SU-DHL-6 (cell line): ENCODE measurements at regions not wholly inside any gene's neighbourhood (a gene's known extent, or its start where the extent isn't known, plus 50 kb on each side); places are given as distances from the start of the nearest gene placed in this dataset.

Experiments used
- H2AFZ ChIP-seq: fragments of 200-600 bp; sonication (generic); 2 replicates; pipeline ENCODE4 v1.6.1; 2014; ENCODE audit warnings: low read depth, mild to moderate bottlenecking, moderate library complexity, mixed read lengths, antibody characterized with exemption, low read length; ENCODE audit not compliant: severe bottlenecking
- H3F3A ChIP-seq: fragments of 200-600 bp; shearing (Covaris generic); 2 replicates; pipeline ENCODE4 v1.6.0; 2016; ENCODE audit warnings: antibody characterized with exemption, mild to moderate bottlenecking; ENCODE audit not compliant: insufficient read depth
- H3K27ac ChIP-seq: fragments of 200-600 bp; sonication (generic); 2 replicates; pipeline ENCODE4 v1.5.1; 2016; ENCODE audit warnings: low read depth, mild to moderate bottlenecking, low read length, moderate library complexity, mixed read lengths
- H3K27me3 ChIP-seq: fragments of 200-600 bp; sonication (generic), shearing (Covaris generic); 2 replicates; pipeline ENCODE4 v1.6.0; 2014; ENCODE audit warnings: mild to moderate bottlenecking, low read length
- H3K36me3 ChIP-seq: fragments of 200-600 bp; sonication (generic); 2 replicates; pipeline ENCODE4 v1.6.1; 2014; ENCODE audit warnings: mild to moderate bottlenecking, low read length, mixed read lengths
- H3K4me2 ChIP-seq: fragments of 300-600, 200-600 bp; shearing (Covaris generic), sonication (generic); 2 replicates; pipeline ENCODE4 v1.6.0; 2014; ENCODE audit warnings: low read length, low read depth, mild to moderate bottlenecking; ENCODE audit not compliant: poor library complexity, severe bottlenecking
- H3K4me3 ChIP-seq: fragments of 200-600 bp; sonication (generic); 2 replicates; pipeline ENCODE4 v1.5.1; 2014; ENCODE audit warnings: antibody characterized with exemption, low read length, mild to moderate bottlenecking, mixed read lengths; ENCODE audit not compliant: insufficient read depth, poor library complexity, severe bottlenecking
- H3K79me2 ChIP-seq: fragments of 200-600 bp; sonication (generic); 2 replicates; pipeline ENCODE4 v1.6.1; 2014; ENCODE audit warnings: mild to moderate bottlenecking, low read length, moderate library complexity; ENCODE audit not compliant: insufficient read depth
- H3K9ac ChIP-seq: fragments of 200-600 bp; sonication (generic); 2 replicates; pipeline ENCODE4 v1.7.0; 2014; ENCODE audit warnings: mild to moderate bottlenecking, low read length
- H3K9me2 ChIP-seq: fragments of 200-600 bp; sonication (generic); replicated peaks from 2 replicates; pipeline ENCODE4 v1.6.1; 2014; ENCODE audit warnings: low read length; ENCODE audit not compliant: insufficient read depth
- H3K9me3 ChIP-seq: fragments of 200-600 bp; sonication (generic); 2 replicates; pipeline ENCODE4 v1.6.1; 2014; ENCODE audit warnings: low read length, mixed read lengths; ENCODE audit not compliant: insufficient read depth
- H4K20me1 ChIP-seq: fragments of 200-600 bp; sonication (generic); 2 replicates; pipeline ENCODE4 v1.6.1; 2014; ENCODE audit warnings: low read depth, mild to moderate bottlenecking, antibody characterized with exemption, low read length, moderate library complexity, mixed read lengths
- EZH2phosphoT487 ChIP-seq: fragments of 200-600 bp; sonication (generic), shearing (Covaris generic); conservative IDR thresholded peaks from 2 replicates; pipeline ENCODE4 v1.6.1; 2018; ENCODE audit warnings: mild to moderate bottlenecking, antibody characterized with exemption, low read length, moderate library complexity, mixed read lengths
- TF ChIP-seq, protein P1 (sequence below): fragments of 200-600 bp; sonication (generic); IDR thresholded peaks from one replicate; pipeline ENCODE4 v1.5.1; 2017; ENCODE audit warnings: antibody characterized with exemption, mild to moderate bottlenecking, low read length, moderate library complexity; ENCODE audit not compliant: insufficient read depth, poor library complexity, severe bottlenecking

DNA sequence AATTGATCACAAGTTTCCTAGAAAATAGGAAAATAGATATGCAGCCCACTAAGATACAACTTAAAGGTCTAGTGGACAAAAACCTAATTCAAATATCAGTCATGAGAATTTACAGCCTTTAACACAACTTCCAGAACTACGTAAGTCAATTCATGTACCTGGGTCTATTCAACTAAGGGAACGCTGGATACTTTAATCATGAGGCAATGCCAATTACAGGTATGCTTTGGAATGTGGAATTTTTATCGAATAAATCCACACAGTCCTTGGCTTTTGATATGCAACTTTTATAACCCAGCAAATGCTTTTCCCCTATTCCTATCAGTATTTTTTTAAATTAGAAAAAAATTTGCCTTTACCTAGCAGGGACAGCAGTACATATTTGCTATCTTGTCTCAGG is 289.5 kb upstream of the FAT3 start:
- Histone ChIP-seq H3K27ac (no peak overlapping the region), H3K9ac (no peak overlapping the region), H3K4me2 (no peak overlapping the region), H3K9me2 (no peaks in the 10 kb centered on the region), H2AFZ (no peak overlapping the region), H3K4me3 (no peak overlapping the region), H3F3A (no peaks in the 10 kb centered on the region), H3K9me3 (no peaks in the 10 kb centered on the region), H3K79me2 (no peaks in the 10 kb centered on the region), H3K36me3 (no peaks in the 10 kb centered on the region), H3K27me3 (no peaks in the 10 kb centered on the region), H4K20me1 (no peaks in the 10 kb centered on the region)
- no peak for TF ChIP-seq EZH2phosphoT487
- TF ChIP-seq, protein P1, sequence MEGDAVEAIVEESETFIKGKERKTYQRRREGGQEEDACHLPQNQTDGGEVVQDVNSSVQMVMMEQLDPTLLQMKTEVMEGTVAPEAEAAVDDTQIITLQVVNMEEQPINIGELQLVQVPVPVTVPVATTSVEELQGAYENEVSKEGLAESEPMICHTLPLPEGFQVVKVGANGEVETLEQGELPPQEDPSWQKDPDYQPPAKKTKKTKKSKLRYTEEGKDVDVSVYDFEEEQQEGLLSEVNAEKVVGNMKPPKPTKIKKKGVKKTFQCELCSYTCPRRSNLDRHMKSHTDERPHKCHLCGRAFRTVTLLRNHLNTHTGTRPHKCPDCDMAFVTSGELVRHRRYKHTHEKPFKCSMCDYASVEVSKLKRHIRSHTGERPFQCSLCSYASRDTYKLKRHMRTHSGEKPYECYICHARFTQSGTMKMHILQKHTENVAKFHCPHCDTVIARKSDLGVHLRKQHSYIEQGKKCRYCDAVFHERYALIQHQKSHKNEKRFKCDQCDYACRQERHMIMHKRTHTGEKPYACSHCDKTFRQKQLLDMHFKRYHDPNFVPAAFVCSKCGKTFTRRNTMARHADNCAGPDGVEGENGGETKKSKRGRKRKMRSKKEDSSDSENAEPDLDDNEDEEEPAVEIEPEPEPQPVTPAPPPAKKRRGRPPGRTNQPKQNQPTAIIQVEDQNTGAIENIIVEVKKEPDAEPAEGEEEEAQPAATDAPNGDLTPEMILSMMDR: no peak

DNA sequence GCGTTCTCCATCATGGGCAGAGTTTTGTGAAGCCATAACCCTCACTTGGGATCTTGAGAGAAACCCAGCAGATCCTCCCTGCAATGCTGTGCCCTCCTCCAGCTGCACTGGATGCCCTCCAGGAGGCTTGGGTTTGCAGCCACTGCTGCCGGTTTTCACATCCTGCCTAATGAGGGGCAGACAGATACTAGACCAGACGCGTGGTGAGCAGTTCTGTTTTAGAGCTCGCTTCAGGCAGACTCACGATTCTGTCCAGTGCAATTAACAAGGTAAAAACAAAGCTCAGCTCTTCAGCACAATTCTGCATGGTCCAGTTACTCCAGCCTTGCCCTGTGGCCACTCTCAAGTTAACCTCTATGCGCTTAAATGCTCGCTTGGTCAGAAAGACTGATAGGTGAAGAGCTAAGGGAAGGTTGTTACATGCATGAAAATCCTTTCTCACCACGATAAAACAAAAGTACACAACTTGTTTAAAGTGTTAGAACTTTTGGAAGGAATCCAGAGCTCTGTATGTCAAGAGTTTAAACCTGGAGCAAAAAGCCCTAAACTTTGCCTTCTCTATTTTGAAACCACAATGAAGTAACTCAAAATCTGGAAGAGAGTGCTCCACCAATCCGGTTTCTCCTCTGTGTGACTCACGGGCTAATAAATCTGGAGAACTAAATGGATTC is 292.3 kb upstream of the FAT3 start:
- no peak overlapping the region for H3K4me3 ChIP-seq
- H3K9me2 ChIP-seq: no peaks in the 10 kb centered on the region
- TF ChIP-seq EZH2phosphoT487: no peak
- no peaks in the 10 kb centered on the region for H4K20me1 ChIP-seq
- H3K9me3 ChIP-seq: no peaks in the 10 kb centered on the region
- no peak overlapping the region for H2AFZ ChIP-seq
- H3K79me2 ChIP-seq: no peaks in the 10 kb centered on the region
- H3K27me3 ChIP-seq: no peaks in the 10 kb centered on the region
- H3F3A ChIP-seq: no peaks in the 10 kb centered on the region
- H3K9ac ChIP-seq: no peak overlapping the region
- H3K4me2 ChIP-seq: no peak overlapping the region
- no peak overlapping the region for H3K27ac ChIP-seq
- H3K36me3 ChIP-seq: no peaks in the 10 kb centered on the region

GRCh38 chr11:91927448-91927847 is 297.2 kb upstream of the FAT3 start:
- TF ChIP-seq, protein P1: no peak
- no peak for TF ChIP-seq EZH2phosphoT487
- Histone ChIP-seq H3K27ac (no peak overlapping the region), H3K4me2 (no peak overlapping the region), H3K27me3 (no peaks in the 10 kb centered on the region), H3K9me3 (no peaks in the 10 kb centered on the region), H3K9me2 (no peaks in the 10 kb centered on the region), H4K20me1 (no peaks in the 10 kb centered on the region), H3F3A (no peaks in the 10 kb centered on the region), H3K9ac (no peak overlapping the region), H3K36me3 (no peaks in the 10 kb centered on the region), H2AFZ (no peak overlapping the region), H3K79me2 (no peaks in the 10 kb centered on the region), H3K4me3 (no peak overlapping the region)

- Histone ChIP-seq H3K79me2 (no peaks in the 10 kb centered on the region), H3K4me3 (no peak overlapping the region), H3K4me2 (no peak overlapping the region), H2AFZ (no peak overlapping the region), H3K9me2 (no peaks in the 10 kb centered on the region), H3K27me3 (no peaks in the 10 kb centered on the region), H3K36me3 (no peaks in the 10 kb centered on the region), H3F3A (no peaks in the 10 kb centered on the region), H3K9me3 (no peaks in the 10 kb centered on the region), H3K9ac (no peak overlapping the region), H4K20me1 (no peaks in the 10 kb centered on the region), H3K27ac (no peak overlapping the region)
- no peak for TF ChIP-seq EZH2phosphoT487
- TF ChIP-seq, protein P1: no peak
Measured at GRCh38 chr11:91926965-91927364, 297.7 kb upstream of the FAT3 start.
